GM12878 (cell line): ENCODE measurements at regions not wholly inside any gene's neighbourhood (a gene's known extent, or its start where the extent isn't known, plus 50 kb on each side); places are given as distances from the start of the nearest gene placed in this dataset.

ENCODE experiments used
- BHLHE40 ChIP-seq, 2 experiments: fragments of 450-650 bp in 1 of 2; IDR thresholded peaks; 2 replicates each; pipeline ENCODE4 v1.6.1; 2011 to 2017; ENCODE audit warnings: low read depth in 2 of 2, borderline replicate concordance in 1 of 2, improper control_type of control experiment in 1 of 2, low read length in 1 of 2, mild to moderate bottlenecking in 1 of 2
- IKZF2 ChIP-seq, 2 experiments: fragments of 450-650 bp; IDR thresholded peaks; 2 replicates each; pipeline ENCODE4 v1.6.1; 2017; ENCODE audit warnings: mild to moderate bottlenecking in 2 of 2, moderate library complexity in 2 of 2
- REST ChIP-seq: IDR thresholded peaks from 2 replicates; pipeline ENCODE4 v1.6.1; 2012; ENCODE audit warnings: mild to moderate bottlenecking, low read depth, low read length
- SMARCA5 ChIP-seq: fragments of 450-650 bp; IDR thresholded peaks from 2 replicates; pipeline ENCODE4 v1.6.1; 2017; ENCODE audit warnings: mild to moderate bottlenecking
- TBL1XR1 ChIP-seq: IDR thresholded peaks from 2 replicates; pipeline ENCODE4 v1.6.1; 2012; ENCODE audit warnings: low read depth, low read length, improper control_type of control experiment
- TF ChIP-seq, protein P1 (sequence below): IDR thresholded peaks from 2 replicates; pipeline ENCODE4 v1.6.1; 2011; ENCODE audit warnings: borderline replicate concordance, low read depth, mild to moderate bottlenecking, moderate library complexity, low read length; ENCODE audit not compliant: insufficient read depth, poor library complexity, severe bottlenecking
- TF ChIP-seq, protein P2 (sequence below): fragments of 450-650 bp; IDR thresholded peaks from 2 replicates; pipeline ENCODE4 v1.6.1; 2017; ENCODE audit warnings: mild to moderate bottlenecking

DNA sequence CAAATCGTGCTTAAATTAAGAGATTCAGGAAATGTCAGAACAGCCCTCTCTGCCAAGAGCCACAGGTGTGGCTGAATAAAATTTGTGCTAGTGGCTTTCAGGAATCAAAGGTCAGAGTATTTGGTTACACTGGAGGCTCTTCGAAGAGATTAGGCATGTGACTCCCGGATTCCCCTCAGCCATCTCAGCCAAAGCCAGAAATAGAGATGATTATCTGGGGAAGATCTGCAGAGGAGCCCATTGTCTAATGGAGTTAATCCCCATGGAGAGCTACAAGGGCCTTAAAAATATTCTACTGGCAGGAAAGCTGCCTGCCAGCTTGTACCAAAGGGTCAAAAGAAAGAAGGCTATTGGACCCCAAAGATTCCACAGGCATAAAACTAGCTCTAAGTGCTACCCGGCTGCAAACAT, 1259.5 kb downstream of the TBC1D22A start (continued):
- TF ChIP-seq SMARCA5 (no peak), IKZF2 (IDR thresholded peaks at IDR 0.05) (no peak), TBL1XR1 (no peak), REST (no peak), BHLHE40 (IDR thresholded peaks at IDR 0.05; ENCODE audit: borderline replicate concordance in 1 of 2, low read depth in 2 of 2, low read length in 1 of 2) (no peak)
- TF ChIP-seq, protein P1, sequence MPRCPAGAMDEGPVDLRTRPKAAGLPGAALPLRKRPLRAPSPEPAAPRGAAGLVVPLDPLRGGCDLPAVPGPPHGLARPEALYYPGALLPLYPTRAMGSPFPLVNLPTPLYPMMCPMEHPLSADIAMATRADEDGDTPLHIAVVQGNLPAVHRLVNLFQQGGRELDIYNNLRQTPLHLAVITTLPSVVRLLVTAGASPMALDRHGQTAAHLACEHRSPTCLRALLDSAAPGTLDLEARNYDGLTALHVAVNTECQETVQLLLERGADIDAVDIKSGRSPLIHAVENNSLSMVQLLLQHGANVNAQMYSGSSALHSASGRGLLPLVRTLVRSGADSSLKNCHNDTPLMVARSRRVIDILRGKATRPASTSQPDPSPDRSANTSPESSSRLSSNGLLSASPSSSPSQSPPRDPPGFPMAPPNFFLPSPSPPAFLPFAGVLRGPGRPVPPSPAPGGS: no peak
- TF ChIP-seq, protein P2, sequence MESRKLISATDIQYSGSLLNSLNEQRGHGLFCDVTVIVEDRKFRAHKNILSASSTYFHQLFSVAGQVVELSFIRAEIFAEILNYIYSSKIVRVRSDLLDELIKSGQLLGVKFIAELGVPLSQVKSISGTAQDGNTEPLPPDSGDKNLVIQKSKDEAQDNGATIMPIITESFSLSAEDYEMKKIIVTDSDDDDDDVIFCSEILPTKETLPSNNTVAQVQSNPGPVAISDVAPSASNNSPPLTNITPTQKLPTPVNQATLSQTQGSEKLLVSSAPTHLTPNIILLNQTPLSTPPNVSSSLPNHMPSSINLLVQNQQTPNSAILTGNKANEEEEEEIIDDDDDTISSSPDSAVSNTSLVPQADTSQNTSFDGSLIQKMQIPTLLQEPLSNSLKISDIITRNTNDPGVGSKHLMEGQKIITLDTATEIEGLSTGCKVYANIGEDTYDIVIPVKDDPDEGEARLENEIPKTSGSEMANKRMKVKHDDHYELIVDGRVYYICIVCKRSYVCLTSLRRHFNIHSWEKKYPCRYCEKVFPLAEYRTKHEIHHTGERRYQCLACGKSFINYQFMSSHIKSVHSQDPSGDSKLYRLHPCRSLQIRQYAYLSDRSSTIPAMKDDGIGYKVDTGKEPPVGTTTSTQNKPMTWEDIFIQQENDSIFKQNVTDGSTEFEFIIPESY: no peak
